HCEC 1CT (cell line): ENCODE measurements at regions not wholly inside any gene's neighbourhood (a gene's known extent, or its start where the extent isn't known, plus 50 kb on each side); places are given as distances from the start of the nearest gene placed in this dataset.
"Not testable (repeated sequence)": the region's sequence is repeated elsewhere in the genome, so short reads cannot be mapped to it uniquely, and the experiment has no call there.

ENCODE experiments used
- DNase-seq: peaks from one replicate; pipeline ENCODE4 v3.0.0-alpha.2; 2017

- no peak for DNase-seq
These were observed 1160.4 kb downstream of the EFNA5 start for GRCh38 chr5:106510321-106510720.

GRCh38 chr5:106508894-106509293 lies 1161.8 kb downstream of the EFNA5 start:
- DNase-seq = no peak

GRCh38 chr5:106493910-106494309 lies 1176.8 kb downstream of the EFNA5 start:
- no peak for DNase-seq

GRCh38 chr5:106489004-106489403 lies 1181.7 kb downstream of the EFNA5 start:
- no peak for DNase-seq

- DNase-seq = no peak
These were observed 1182.3 kb downstream of the EFNA5 start for GRCh38 chr5:106488407-106488806.

- no peak for DNase-seq
These were observed 1189.4 kb downstream of the EFNA5 start for GRCh38 chr5:106481374-106481773.

GRCh38 chr5:106476630-106477029 lies 1194.1 kb downstream of the EFNA5 start:
- no peak for DNase-seq

GRCh38 chr5:106474066-106474465 lies 1196.7 kb downstream of the EFNA5 start:
- DNase-seq = no peak

GRCh38 chr5:106459541-106459940 lies 1211.2 kb downstream of the EFNA5 start:
- DNase-seq = no peak

GRCh38 chr5:106454651-106455415 lies 1215.9 kb downstream of the EFNA5 start:
- DNase-seq = peak; percentile 51

GRCh38 chr5:106454050-106454449 lies 1216.7 kb downstream of the EFNA5 start:
- no peak for DNase-seq

GRCh38 chr5:106451998-106452397 lies 1218.7 kb downstream of the EFNA5 start:
- no peak for DNase-seq

GRCh38 chr5:106443746-106444145 lies 1227.0 kb downstream of the EFNA5 start:
- DNase-seq = no peak

- no peak for DNase-seq
These were observed 1235.6 kb downstream of the EFNA5 start for GRCh38 chr5:106435185-106435584.

GRCh38 chr5:106430733-106431132 lies 1240.0 kb downstream of the EFNA5 start:
- DNase-seq = not testable (repeated sequence)

- no peak for DNase-seq
These were observed 1247.4 kb downstream of the EFNA5 start for GRCh38 chr5:106423109-106423897.

GRCh38 chr5:106420102-106420501 lies 1250.6 kb downstream of the EFNA5 start:
- no peak for DNase-seq

GRCh38 chr5:106418196-106418595 lies 1252.5 kb downstream of the EFNA5 start:
- DNase-seq = no peak

- no peak for DNase-seq
These were observed 1253.2 kb downstream of the EFNA5 start for GRCh38 chr5:106417566-106417965.

- DNase-seq = no peak
These were observed 1253.6 kb downstream of the EFNA5 start for GRCh38 chr5:106417163-106417562.

- peak; percentile 68 for DNase-seq
These were observed 1255.2 kb downstream of the EFNA5 start for GRCh38 chr5:106415541-106415940.

GRCh38 chr5:106414342-106414741 lies 1256.4 kb downstream of the EFNA5 start:
- no peak for DNase-seq

- DNase-seq = no peak
These were observed 1258.1 kb downstream of the EFNA5 start for GRCh38 chr5:106412606-106413005.

GRCh38 chr5:106408570-106408969 lies 1262.2 kb downstream of the EFNA5 start:
- DNase-seq = no peak
